IPS-18c (cell line): ENCODE measurements at regions not wholly inside any gene's neighbourhood (a gene's known extent, or its start where the extent isn't known, plus 50 kb on each side); places are given as distances from the start of the nearest gene placed in this dataset.

Experiments
- H3K4me3 ChIP-seq: 2 replicates; pipeline ENCODE4 v1.7.0; 2013; ENCODE audit warnings: low read depth, mild to moderate bottlenecking, low read length, moderate library complexity; ENCODE audit not compliant: insufficient read depth
- H3K9me3 ChIP-seq: one replicate; pipeline ENCODE4 v1.6.1; 2013; ENCODE audit warnings: mild to moderate bottlenecking, low read length, moderate library complexity; ENCODE audit not compliant: control insufficient read depth, insufficient read depth

GRCh38 chr13:84985860-84986259 is 813.4 kb downstream of the SLITRK6 start:
- H3K9me3 ChIP-seq: no peaks in the 10 kb centered on the region
- H3K4me3 ChIP-seq: no peak overlapping the region

GRCh38 chr13:84983321-84983720 is 815.9 kb downstream of the SLITRK6 start:
- Histone ChIP-seq H3K4me3 (no peak overlapping the region), H3K9me3 (no peaks in the 10 kb centered on the region)

GRCh38 chr13:84980571-84980970 is 818.6 kb downstream of the SLITRK6 start:
- Histone ChIP-seq H3K9me3 (no peaks in the 10 kb centered on the region), H3K4me3 (no peak overlapping the region)

GRCh38 chr13:84978851-84979250 is 820.4 kb downstream of the SLITRK6 start:
- Histone ChIP-seq H3K9me3 (no peaks in the 10 kb centered on the region), H3K4me3 (no peak overlapping the region)

GRCh38 chr13:84973661-84974060 is 825.6 kb downstream of the SLITRK6 start:
- Histone ChIP-seq H3K9me3 (no peaks in the 10 kb centered on the region), H3K4me3 (no peak overlapping the region)

GRCh38 chr13:84972907-84973306 is 826.3 kb downstream of the SLITRK6 start:
- H3K9me3 ChIP-seq: no peaks in the 10 kb centered on the region

GRCh38 chr13:84962849-84963248 is 836.4 kb downstream of the SLITRK6 start:
- H3K4me3 ChIP-seq: no peak overlapping the region
- no peaks in the 10 kb centered on the region for H3K9me3 ChIP-seq

More at GRCh38 chr13:84972907-84973306, 826.3 kb downstream of the SLITRK6 start:
- H3K4me3 ChIP-seq: no peak overlapping the region

GRCh38 chr13:84962141-84962750 is 837.0 kb downstream of the SLITRK6 start:
- Histone ChIP-seq H3K9me3 (no peaks in the 10 kb centered on the region), H3K4me3 (no peak overlapping the region)

- no peak overlapping the region for H3K4me3 ChIP-seq
- no peaks in the 10 kb centered on the region for H3K9me3 ChIP-seq
Observed at GRCh38 chr13:84961023-84961422, 838.2 kb downstream of the SLITRK6 start.

- Histone ChIP-seq H3K4me3 (no peak overlapping the region), H3K9me3 (no peaks in the 10 kb centered on the region)
Observed at GRCh38 chr13:84959818-84960217, 839.4 kb downstream of the SLITRK6 start.

GRCh38 chr13:84954636-84955035 is 844.6 kb downstream of the SLITRK6 start:
- Histone ChIP-seq H3K4me3 (no peak overlapping the region), H3K9me3 (peaks cover 2% of the 10 kb centered on the region)

- peaks cover 2% of the 10 kb centered on the region for H3K9me3 ChIP-seq
- no peak overlapping the region for H3K4me3 ChIP-seq
Observed at GRCh38 chr13:84951128-84951527, 848.1 kb downstream of the SLITRK6 start.

GRCh38 chr13:84946192-84946591 is 853.0 kb downstream of the SLITRK6 start:
- H3K4me3 ChIP-seq: no peak overlapping the region
- peaks cover 2% of the 10 kb centered on the region for H3K9me3 ChIP-seq

- H3K9me3 ChIP-seq: no peaks in the 10 kb centered on the region
Observed at GRCh38 chr13:84940798-84941197, 858.4 kb downstream of the SLITRK6 start.

GRCh38 chr13:84940167-84940566 is 859.1 kb downstream of the SLITRK6 start:
- Histone ChIP-seq H3K4me3 (no peak overlapping the region), H3K9me3 (no peaks in the 10 kb centered on the region)

More at GRCh38 chr13:84940798-84941197, 858.4 kb downstream of the SLITRK6 start:
- no peak overlapping the region for H3K4me3 ChIP-seq

- no peaks in the 10 kb centered on the region for H3K9me3 ChIP-seq
- no peak overlapping the region for H3K4me3 ChIP-seq
Observed at GRCh38 chr13:84934911-84935310, 864.3 kb downstream of the SLITRK6 start.

- Histone ChIP-seq H3K4me3 (no peak overlapping the region), H3K9me3 (no peaks in the 10 kb centered on the region)
Observed at GRCh38 chr13:84933797-84934196, 865.4 kb downstream of the SLITRK6 start.

GRCh38 chr13:84931264-84931663 is 868.0 kb downstream of the SLITRK6 start:
- no peak overlapping the region for H3K4me3 ChIP-seq
- no peaks in the 10 kb centered on the region for H3K9me3 ChIP-seq
